Adrenal gland (tissue), 9 donors: ENCODE measurements at regions not wholly inside any gene's neighbourhood (a gene's known extent, or its start where the extent isn't known, plus 50 kb on each side); places are given as distances from the start of the nearest gene placed in this dataset.

Experiments used
- DNase-seq, 7 donors: peaks; one replicate each; pipeline ENCODE4 v3.0.0-alpha.2; 2019 to 2020
- H3K27ac ChIP-seq, 5 donors: fragments of 200-600 bp; sonication (generic) in 4 of 5; 1 replicate in 3 of 5; 2 replicates in 2 of 5; pipeline versions ENCODE4 v1.5.1 to v1.8.0; 2016 to 2020; ENCODE audit warnings: mild to moderate bottlenecking in 1 of 5
- H3K27me3 ChIP-seq: fragments of 200-600 bp; 2 replicates; pipeline ENCODE4 v1.8.0; 2021
- H3K36me3 ChIP-seq, 2 donors: fragments of 200-600 bp; replicated peaks in 1 of 2; 1 replicate in 1 of 2; 2 replicates in 1 of 2; pipeline versions ENCODE4 v1.5.1 to v1.8.0; 2018 to 2022
- H3K4me1 ChIP-seq, 2 donors: fragments of 200-600 bp; replicated peaks in 1 of 2; 1 replicate in 1 of 2; 2 replicates in 1 of 2; pipeline versions ENCODE4 v1.5.1 to v1.8.0; 2018 to 2021
- H3K4me3 ChIP-seq, 4 donors: fragments of 200-600 bp; sonication (generic) in 3 of 4; one replicate each; pipeline ENCODE4 v1.5.1; 2016 to 2018
- H3K9me3 ChIP-seq, 3 donors: fragments of 200-600 bp; sonication (generic) in 1 of 3; replicated peaks in 1 of 3; 1 replicate in 2 of 3; 2 replicates in 1 of 3; pipeline versions ENCODE4 v1.5.1 to v1.8.0; 2016 to 2021
- POLR2A ChIP-seq, 2 donors: fragments of 450-650 bp; IDR thresholded peaks; one replicate each; pipeline ENCODE4 v1.6.1; 2017; ENCODE audit warnings: antibody characterized with exemption in 2 of 2, mild to moderate bottlenecking in 2 of 2, moderate library complexity in 1 of 2
- WGBS, 4 donors: extraction: QIAGEN DNeasy Blood & Tissue Kit in 2 of 4; methylation state at CpG; one replicate each; pipeline versions ENCODE4 v1.1.5 to v1.1.7; 2013 to 2017; 5-methylcytosine and 5-hydroxymethylcytosine counted together
- intact Hi-C, 2 donors: fragments of 100-400 bp; cut with DNase I; formaldehyde crosslinking; loops; one replicate each; pipeline versions ENCODE4 v1.14.1 to v1.15.0; 2022 to 2023
- TF ChIP-seq, protein P1 (sequence below), 6 experiments: fragments of 450-650 bp in 4 of 6; fragments of 200-600 bp in 2 of 6; sonication (generic) in 1 of 6; IDR thresholded peaks; 1 replicate in 5 of 6; 2 replicates in 1 of 6; pipeline versions ENCODE4 v1.5.1 to v1.8.0; 2016 to 2021; ENCODE audit warnings: antibody characterized with exemption in 6 of 6, mild to moderate bottlenecking in 2 of 6, moderate library complexity in 1 of 6
- donor health status: healthy with polysubstance abuse.
- donor health status: Bipolar disorder and iron deficiency.
- donor health status: DM: yes; HTN: yes; CAD: no.
- donor health status: DM: no; HTN: no; CAD: no.
- donor health status: DM: no; HTN: no; CAD: no.

DNA sequence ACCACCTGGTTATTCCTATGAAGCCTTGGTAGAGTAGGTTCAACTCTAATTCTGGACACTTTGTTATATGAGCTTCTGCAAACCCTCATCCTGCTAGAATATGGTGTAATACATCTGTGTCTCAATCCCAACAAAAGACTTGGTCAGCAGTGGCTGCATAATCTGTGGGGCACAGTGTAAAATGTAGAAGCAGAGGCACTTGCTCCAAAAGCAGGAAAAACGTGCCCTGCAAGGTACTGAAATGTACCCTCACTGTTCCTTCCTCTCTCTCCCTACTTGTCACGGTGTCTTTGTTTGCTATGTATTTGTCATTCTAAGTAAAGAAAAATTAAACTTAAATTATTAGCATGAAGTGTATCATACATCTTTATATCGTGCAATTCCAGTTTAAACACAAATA, 267.9 kb downstream of the BCL11B start:
- no peaks in the 10 kb centered on the region for H3K9me3 ChIP-seq
- no peak overlapping the region for H3K4me3 ChIP-seq
- no peaks in the 10 kb centered on the region for H3K36me3 ChIP-seq
- no peak overlapping the region for H3K27ac ChIP-seq
- H3K27me3 ChIP-seq: no peaks in the 10 kb centered on the region
- H3K4me1 ChIP-seq: no peaks in the 10 kb centered on the region
- 61 to 75% (median 66%) methylated on average over 3 of the region's 3 CpGs for WGBS, 4 donors
- TF ChIP-seq, protein P1, sequence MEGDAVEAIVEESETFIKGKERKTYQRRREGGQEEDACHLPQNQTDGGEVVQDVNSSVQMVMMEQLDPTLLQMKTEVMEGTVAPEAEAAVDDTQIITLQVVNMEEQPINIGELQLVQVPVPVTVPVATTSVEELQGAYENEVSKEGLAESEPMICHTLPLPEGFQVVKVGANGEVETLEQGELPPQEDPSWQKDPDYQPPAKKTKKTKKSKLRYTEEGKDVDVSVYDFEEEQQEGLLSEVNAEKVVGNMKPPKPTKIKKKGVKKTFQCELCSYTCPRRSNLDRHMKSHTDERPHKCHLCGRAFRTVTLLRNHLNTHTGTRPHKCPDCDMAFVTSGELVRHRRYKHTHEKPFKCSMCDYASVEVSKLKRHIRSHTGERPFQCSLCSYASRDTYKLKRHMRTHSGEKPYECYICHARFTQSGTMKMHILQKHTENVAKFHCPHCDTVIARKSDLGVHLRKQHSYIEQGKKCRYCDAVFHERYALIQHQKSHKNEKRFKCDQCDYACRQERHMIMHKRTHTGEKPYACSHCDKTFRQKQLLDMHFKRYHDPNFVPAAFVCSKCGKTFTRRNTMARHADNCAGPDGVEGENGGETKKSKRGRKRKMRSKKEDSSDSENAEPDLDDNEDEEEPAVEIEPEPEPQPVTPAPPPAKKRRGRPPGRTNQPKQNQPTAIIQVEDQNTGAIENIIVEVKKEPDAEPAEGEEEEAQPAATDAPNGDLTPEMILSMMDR (IDR thresholded peaks at IDR 0.05): no peak
- TF ChIP-seq POLR2A (IDR thresholded peaks at IDR 0.05): no peak
- DNase-seq: no peak
- intact Hi-C loops: no loop called here

- WGBS, 4 donors: 78 to 88% (median 82%) methylated on average over 5 of the region's 5 CpGs
- Histone ChIP-seq H3K4me3 (no peak overlapping the region), H3K36me3 (no peaks in the 10 kb centered on the region), H3K4me1 (no peaks in the 10 kb centered on the region), H3K27ac (no peak overlapping the region), H3K27me3 (no peaks in the 10 kb centered on the region), H3K9me3 (no peaks in the 10 kb centered on the region)
- DNase-seq: no peak
- TF ChIP-seq POLR2A (IDR thresholded peaks at IDR 0.05): no peak
- TF ChIP-seq, protein P1 (IDR thresholded peaks at IDR 0.05): no peak
- intact Hi-C loops: no loop called here
Measured at GRCh38 chr14:99006276-99006675, 265.7 kb downstream of the BCL11B start.

DNA sequence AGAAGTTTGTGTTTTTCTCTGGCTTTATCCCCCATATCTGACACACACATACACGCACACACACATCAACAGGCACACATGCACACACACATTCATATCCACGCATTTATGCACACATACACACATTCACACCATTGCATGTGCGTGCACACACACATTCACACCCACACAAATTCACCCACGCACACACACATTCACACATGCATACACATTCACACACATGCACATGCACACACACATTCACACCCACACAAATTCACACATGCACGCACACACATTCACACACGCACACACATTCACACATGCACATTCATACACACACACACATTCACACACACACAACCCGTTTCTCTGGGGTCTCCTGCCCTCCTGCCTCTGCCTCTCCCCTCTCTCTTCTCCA, 264.2 kb downstream of the BCL11B start:
- no peak overlapping the region for H3K27ac ChIP-seq
- no peak for DNase-seq
- no peaks in the 10 kb centered on the region for H3K9me3 ChIP-seq
- TF ChIP-seq, protein P1 (IDR thresholded peaks at IDR 0.05): no peak
- TF ChIP-seq POLR2A (IDR thresholded peaks at IDR 0.05): no peak
- 85 to 93% (median 87%) methylated on average over 7 of the region's 7 CpGs for WGBS, 4 donors
- intact Hi-C loops: no loop called here
- H3K4me3 ChIP-seq: no peak overlapping the region
- no peaks in the 10 kb centered on the region for H3K36me3 ChIP-seq
- H3K27me3 ChIP-seq: no peaks in the 10 kb centered on the region
- no peaks in the 10 kb centered on the region for H3K4me1 ChIP-seq

- no peaks in the 10 kb centered on the region for H3K27me3 ChIP-seq
- WGBS, 4 donors: 82 to 88% (median 84%) methylated on average over 6 of the region's 6 CpGs
- H3K36me3 ChIP-seq: no peaks in the 10 kb centered on the region
- no peak for DNase-seq
- H3K4me1 ChIP-seq: no peaks in the 10 kb centered on the region
- no peak for TF ChIP-seq POLR2A (IDR thresholded peaks at IDR 0.05)
- TF ChIP-seq, protein P1 (IDR thresholded peaks at IDR 0.05): no peak
- no peak overlapping the region for H3K27ac ChIP-seq
- no peaks in the 10 kb centered on the region for H3K9me3 ChIP-seq
- intact Hi-C loops: no loop called here
- H3K4me3 ChIP-seq: no peak overlapping the region
Measured at GRCh38 chr14:99009871-99010270, 262.1 kb downstream of the BCL11B start.
